ENCODE measurements at regions not wholly inside any gene's neighbourhood (a gene's known extent, or its start where the extent isn't known, plus 50 kb on each side); places are given as distances from the start of the nearest gene placed in this dataset.

DNA sequence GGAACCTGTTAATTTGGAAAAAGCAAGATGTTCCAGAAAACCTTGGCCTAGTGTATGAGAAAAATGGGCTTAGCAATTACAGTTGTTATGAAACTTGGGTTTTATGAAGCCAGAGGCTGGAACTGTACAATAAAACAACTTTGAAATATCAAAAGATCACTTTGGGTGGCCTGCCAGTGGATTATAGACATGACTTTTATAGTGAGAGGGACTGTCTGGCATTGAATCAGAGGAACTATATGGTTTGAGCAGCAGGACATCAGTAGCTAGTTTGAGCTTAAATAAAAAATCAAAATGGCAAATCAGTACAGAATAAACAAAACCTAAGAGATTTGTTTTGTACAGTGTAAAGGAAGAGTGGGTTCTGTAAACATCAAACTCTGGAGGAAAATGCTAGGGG is 115.0 kb upstream of the PTPRG start:
- Histone ChIP-seq H3K9ac (ENCODE audit: low read length) (no peak overlapping the region), H3K36me3 (replicated peaks; ENCODE audit: insufficient read depth, low read length) (no peaks in the 10 kb centered on the region), H3K79me2 (ENCODE audit: low read length) (no peaks in the 10 kb centered on the region), H3K4me3 (ENCODE audit: low read length) (no peak overlapping the region), H2AFZ (ENCODE audit: low read length) (no peak overlapping the region), H3K4me2 (ENCODE audit: low read depth, low read length) (no peak overlapping the region), H3K4me1 (ENCODE audit: low read length) (no peaks in the 10 kb centered on the region), H3K27ac (ENCODE audit: low read length) (no peak overlapping the region), H3K27me3 (replicated peaks; ENCODE audit: insufficient read depth, low read length) (no peaks in the 10 kb centered on the region), H3F3A (ENCODE audit: insufficient read depth, low read length) (no peaks in the 10 kb centered on the region), H3K9me2 (replicated peaks; ENCODE audit: insufficient read depth, low read length) (no peaks in the 10 kb centered on the region), H3K9me3 (replicated peaks; ENCODE audit: insufficient read depth, low read length) (no peaks in the 10 kb centered on the region), H4K20me1 (ENCODE audit: insufficient read depth, low read length) (no peaks in the 10 kb centered on the region)
- DNase-seq, result no peak
- TF ChIP-seq, protein P1, sequence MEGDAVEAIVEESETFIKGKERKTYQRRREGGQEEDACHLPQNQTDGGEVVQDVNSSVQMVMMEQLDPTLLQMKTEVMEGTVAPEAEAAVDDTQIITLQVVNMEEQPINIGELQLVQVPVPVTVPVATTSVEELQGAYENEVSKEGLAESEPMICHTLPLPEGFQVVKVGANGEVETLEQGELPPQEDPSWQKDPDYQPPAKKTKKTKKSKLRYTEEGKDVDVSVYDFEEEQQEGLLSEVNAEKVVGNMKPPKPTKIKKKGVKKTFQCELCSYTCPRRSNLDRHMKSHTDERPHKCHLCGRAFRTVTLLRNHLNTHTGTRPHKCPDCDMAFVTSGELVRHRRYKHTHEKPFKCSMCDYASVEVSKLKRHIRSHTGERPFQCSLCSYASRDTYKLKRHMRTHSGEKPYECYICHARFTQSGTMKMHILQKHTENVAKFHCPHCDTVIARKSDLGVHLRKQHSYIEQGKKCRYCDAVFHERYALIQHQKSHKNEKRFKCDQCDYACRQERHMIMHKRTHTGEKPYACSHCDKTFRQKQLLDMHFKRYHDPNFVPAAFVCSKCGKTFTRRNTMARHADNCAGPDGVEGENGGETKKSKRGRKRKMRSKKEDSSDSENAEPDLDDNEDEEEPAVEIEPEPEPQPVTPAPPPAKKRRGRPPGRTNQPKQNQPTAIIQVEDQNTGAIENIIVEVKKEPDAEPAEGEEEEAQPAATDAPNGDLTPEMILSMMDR (IDR thresholded peaks at IDR 0.05; ENCODE audit: low read length), result no peak
- TF ChIP-seq EZH2 (optimal IDR thresholded peaks at IDR 0.05; ENCODE audit: low read depth, low read length) (no peak), EZH2phosphoT487 (IDR thresholded peaks at IDR 0.05; ENCODE audit: low read length) (no peak)

DNA sequence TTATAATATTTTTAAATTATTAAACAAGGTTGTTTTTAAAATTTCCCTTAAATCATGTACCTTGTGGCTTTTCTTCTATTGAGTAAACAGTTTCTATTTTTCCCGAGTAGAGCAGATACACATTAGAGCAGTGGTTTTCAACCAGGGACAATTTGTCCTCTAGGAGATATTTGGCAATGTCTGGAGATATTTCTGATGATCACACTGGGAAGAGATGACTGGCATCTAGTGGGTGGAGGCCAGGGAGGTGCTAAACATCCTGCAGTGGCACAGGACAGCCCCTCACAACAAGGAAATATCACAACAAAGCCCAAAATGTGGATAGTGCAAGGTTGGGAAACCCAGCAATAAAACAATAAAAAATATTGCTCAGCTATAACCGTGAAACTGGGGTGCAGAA is 113.0 kb upstream of the PTPRG start:
- Histone ChIP-seq H2AFZ (ENCODE audit: low read length) (no peak overlapping the region), H3F3A (ENCODE audit: insufficient read depth, low read length) (no peaks in the 10 kb centered on the region), H3K9ac (ENCODE audit: low read length) (no peak overlapping the region), H3K4me3 (ENCODE audit: low read length) (no peak overlapping the region), H3K4me2 (ENCODE audit: low read depth, low read length) (no peak overlapping the region), H3K27ac (ENCODE audit: low read length) (no peak overlapping the region), H3K9me2 (replicated peaks; ENCODE audit: insufficient read depth, low read length) (no peaks in the 10 kb centered on the region), H3K4me1 (ENCODE audit: low read length) (no peaks in the 10 kb centered on the region), H3K9me3 (replicated peaks; ENCODE audit: insufficient read depth, low read length) (no peaks in the 10 kb centered on the region), H3K79me2 (ENCODE audit: low read length) (no peaks in the 10 kb centered on the region), H3K36me3 (replicated peaks; ENCODE audit: insufficient read depth, low read length) (no peaks in the 10 kb centered on the region), H3K27me3 (replicated peaks; ENCODE audit: insufficient read depth, low read length) (no peaks in the 10 kb centered on the region), H4K20me1 (ENCODE audit: insufficient read depth, low read length) (no peaks in the 10 kb centered on the region)
- no peak for DNase-seq
- TF ChIP-seq, protein P1 (IDR thresholded peaks at IDR 0.05; ENCODE audit: low read length), result no peak
- TF ChIP-seq EZH2phosphoT487 (IDR thresholded peaks at IDR 0.05; ENCODE audit: low read length) (no peak), EZH2 (optimal IDR thresholded peaks at IDR 0.05; ENCODE audit: low read depth, low read length) (no peak)

DNA sequence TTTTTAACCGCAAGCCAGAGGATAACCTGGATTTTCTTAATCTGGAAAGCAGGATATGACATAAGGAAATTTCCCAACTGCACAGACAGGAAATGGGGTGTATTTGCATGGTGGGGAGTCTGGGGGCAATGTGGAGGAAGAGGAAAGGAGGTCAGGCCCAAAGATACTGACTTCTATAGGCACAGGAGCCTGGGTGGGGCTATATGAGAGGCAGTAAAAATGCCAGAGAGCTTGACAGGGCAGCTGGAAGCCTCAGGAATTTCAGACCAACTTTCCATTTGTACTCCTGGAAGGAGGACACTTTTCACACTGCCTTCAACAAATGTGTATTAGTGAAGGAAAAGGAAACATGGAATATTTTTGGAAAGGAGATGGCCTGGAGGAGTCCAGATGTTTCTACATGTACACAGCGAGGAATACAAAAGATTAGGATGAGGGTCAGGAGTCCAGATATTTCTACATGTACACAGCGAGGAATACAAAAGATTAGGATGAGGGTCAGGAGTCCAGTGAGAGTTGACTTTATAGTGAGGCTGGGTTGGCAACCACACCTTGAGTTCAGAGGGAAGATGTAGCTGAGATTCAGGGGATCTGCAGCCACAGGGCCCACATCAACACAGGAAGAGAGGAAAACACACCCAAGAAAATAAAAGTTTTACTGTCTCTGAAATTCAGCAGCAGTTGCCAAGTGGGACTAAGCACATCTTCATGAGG is 111.9 kb upstream of the PTPRG start:
- Histone ChIP-seq H3K9me2 (replicated peaks; ENCODE audit: insufficient read depth, low read length) (no peaks in the 10 kb centered on the region), H3K9ac (ENCODE audit: low read length) (no peak overlapping the region), H3K9me3 (replicated peaks; ENCODE audit: insufficient read depth, low read length) (no peaks in the 10 kb centered on the region), H3K4me2 (ENCODE audit: low read depth, low read length) (no peak overlapping the region), H3K4me3 (ENCODE audit: low read length) (no peak overlapping the region), H3K79me2 (ENCODE audit: low read length) (no peaks in the 10 kb centered on the region), H3K27me3 (replicated peaks; ENCODE audit: insufficient read depth, low read length) (no peaks in the 10 kb centered on the region), H3K36me3 (replicated peaks; ENCODE audit: insufficient read depth, low read length) (no peaks in the 10 kb centered on the region), H3F3A (ENCODE audit: insufficient read depth, low read length) (no peaks in the 10 kb centered on the region), H2AFZ (ENCODE audit: low read length) (no peak overlapping the region), H4K20me1 (ENCODE audit: insufficient read depth, low read length) (no peaks in the 10 kb centered on the region), H3K27ac (ENCODE audit: low read length) (no peak overlapping the region), H3K4me1 (ENCODE audit: low read length) (no peaks in the 10 kb centered on the region)
- DNase-seq, result no peak
- TF ChIP-seq EZH2 (optimal IDR thresholded peaks at IDR 0.05; ENCODE audit: low read depth, low read length) (no peak), EZH2phosphoT487 (IDR thresholded peaks at IDR 0.05; ENCODE audit: low read length) (no peak)
- TF ChIP-seq, protein P1 (IDR thresholded peaks at IDR 0.05; ENCODE audit: low read length), result no peak

All from MM.1S (cell line).